ENCODE measurements at regions not wholly inside any gene's neighbourhood (a gene's known extent, or its start where the extent isn't known, plus 50 kb on each side); places are given as distances from the start of the nearest gene placed in this dataset.

- DNase-seq = no peak
These were observed 50.2 kb upstream of the LRP8 start for GRCh38 chr1:53378061-53378460.

DNA sequence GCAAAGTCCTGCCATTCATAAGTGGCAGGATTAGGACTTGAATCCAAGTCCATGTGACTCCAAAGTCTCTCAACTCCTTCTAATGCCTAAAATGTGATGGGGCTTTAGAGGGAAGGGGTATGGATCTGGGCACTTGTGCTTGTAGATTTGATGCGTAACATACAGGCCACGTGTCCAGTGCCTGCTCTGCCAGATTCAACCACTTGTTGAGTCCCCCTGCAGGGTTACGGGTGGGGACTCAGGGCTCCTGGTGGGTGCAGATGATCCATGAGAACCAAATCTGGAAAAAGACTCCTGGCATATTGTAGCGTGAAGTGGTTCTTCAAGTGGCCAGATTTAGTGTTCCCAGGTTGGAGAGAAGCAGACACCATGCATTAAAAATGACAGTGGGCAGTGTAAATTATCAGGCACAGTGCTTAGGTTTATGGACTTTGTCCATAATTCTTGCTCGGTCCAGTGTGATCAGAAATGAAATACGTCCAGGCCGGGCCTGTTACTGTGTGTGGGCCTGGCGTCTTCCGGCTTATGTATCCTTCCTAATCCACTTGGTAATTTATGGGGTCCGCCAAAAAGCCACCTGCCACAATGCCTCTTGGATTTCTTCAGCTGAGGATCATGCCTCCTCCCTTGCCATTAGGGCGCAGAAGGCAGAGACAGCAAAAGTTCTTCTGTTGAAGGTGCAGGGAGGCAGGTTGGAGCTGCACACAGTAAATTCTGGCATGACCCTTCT lies 51.2 kb upstream of the LRP8 start:
- DNase-seq = no peak

GRCh38 chr1:53379662-53380002 lies 51.8 kb upstream of the LRP8 start:
- DNase-seq = no peak

GRCh38 chr1:53380296-53380695 lies 52.4 kb upstream of the LRP8 start:
- DNase-seq = no peak

DNA sequence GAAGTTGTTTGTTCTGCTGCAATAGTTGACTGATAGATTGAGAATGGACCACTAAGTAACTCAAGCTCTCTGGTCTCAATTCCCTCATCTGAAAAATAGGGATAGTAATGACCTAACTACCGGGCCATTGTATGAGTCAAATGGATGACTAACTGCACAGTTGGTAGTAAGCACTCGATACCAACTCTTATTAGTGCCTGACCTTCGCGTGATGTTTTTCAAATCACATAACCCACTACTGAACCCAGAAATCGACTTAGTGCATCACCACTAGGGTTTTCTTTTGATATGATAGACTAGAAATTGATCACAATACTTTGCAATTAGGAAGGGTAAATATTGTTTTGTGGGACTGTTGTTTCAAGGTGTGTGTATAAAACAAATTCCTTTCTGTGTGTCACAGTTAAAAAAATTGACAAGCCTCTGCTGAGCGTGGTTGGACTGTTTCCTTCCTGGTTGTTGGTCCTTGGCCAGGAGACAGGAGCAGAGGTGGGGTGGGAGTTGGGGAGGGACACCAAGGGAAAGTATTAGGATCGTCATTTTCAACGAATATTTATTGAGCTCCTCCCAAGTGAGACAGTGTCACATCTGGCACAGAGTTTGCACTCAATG lies 54.0 kb upstream of the LRP8 start:
- DNase-seq = no peak

DNA sequence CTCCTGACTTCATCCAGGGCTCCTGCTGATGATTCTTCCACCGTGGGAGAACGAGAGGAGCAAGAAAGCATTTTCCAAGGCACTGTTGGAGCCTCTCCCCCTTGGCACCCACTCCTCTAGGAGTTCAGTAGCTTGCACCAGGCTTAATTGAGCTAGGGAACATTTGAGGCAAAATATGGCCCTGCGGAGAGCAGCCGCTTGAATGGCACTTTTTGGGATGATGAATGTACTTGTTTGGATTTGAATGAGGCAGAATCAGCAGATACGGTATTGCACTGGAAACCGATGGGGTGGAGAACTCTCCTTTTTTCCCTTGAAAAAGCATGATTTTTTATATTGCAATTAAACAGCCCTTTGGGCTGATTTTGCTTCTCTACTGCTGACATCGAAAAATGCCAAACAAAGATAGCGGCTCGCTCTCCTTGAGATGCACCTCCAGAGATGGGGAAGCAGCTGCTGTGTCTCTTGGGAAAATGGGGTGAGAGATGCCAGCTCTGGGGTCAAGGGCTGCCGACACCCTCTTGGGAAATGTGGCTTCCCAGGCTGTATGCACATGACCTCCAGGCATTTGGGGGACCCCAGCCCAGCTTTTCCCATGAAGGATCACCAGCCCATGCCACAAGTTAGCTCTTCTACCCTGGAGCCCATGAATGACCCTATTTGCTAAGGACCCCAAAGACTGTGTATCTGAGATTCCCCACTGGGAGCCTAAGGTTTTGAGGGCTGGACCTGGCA lies 55.4 kb upstream of the LRP8 start:
- no peak for DNase-seq

DNA sequence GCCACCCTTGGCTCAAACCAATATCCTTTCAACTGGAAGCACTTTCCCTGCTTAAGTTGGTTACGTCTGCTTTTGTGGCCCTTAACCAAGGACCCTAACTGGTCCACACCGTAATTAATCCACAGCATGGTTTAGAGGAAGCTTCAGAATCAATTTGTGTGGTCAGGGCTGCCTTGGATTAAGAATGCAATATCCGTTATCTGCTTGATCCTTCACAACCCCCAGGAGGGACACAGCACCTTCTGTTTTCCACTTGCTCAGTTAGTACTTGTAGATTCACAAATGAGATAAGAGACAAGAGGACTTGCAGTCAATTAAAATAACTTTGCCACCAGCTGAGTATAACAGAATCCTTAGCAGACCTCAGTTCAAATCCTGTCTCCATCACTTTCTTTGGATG lies 56.9 kb upstream of the LRP8 start:
- no peak for DNase-seq

DNA sequence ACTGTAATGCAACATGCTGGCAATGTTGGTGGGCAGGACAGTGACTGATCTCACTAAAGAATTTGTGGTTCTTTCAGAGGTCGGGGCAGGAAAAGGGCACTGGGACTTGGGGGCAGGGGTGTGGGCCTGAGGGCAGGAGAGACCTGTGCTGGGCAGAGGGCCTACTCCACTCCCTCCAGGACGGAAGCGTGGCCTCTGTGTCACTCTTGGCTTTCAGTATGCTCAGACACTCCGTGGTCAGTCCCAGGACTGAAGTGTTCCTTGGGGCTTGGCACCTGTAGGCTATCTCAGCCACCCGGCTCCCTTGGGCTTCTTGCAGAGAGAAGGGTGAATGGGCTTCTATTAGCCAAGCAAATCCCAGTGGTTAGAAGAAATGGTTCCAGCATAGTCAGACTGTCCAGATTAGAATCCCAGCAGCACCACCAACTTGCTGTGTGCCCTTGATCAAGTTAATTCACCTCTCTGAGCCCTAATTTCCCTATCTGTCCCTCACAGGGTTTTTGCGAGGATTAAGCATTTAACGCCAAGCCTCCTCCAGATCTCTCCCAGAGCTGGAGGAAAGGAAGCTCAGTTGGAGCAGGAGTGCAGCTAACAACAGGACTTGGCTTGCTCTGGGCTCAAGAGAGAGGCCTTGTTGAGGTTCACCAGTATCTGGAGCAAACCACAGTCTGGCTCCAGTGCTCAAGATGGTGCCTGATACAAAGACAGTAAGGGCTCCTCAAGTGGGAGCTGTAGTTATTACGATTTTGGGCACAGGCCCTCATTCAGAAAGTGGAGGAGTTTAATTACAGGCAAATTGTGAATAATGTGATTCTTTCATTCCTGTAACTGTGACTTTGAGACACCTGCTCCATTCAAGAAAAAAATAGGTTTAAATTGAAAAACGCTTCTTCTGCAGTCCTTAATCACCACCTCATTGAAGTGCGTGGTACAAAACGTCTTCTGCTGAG lies 57.7 kb upstream of the LRP8 start:
- no peak for DNase-seq

DNA sequence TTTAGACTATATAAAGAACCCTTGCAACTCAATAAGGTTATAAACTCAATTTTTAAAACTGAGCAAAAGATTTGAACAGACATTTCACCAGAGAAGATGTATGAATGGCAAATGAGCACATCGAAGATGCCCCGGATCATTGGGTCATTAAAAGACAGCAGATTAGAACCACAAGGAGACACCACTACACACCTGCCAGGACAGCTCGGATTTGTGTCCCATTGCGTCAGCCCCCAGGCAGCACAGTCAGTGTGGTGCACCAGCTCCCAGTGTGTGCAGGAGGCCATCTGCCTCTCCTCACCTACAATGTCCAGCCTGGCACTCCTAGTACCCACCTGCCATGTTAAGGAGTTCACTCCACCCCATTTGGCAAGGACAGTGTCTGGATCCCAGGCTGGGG lies 61.1 kb upstream of the LRP8 start:
- DNase-seq = no peak

- no peak for DNase-seq
These were observed 62.4 kb upstream of the LRP8 start for GRCh38 chr1:53390261-53390660.

DNA sequence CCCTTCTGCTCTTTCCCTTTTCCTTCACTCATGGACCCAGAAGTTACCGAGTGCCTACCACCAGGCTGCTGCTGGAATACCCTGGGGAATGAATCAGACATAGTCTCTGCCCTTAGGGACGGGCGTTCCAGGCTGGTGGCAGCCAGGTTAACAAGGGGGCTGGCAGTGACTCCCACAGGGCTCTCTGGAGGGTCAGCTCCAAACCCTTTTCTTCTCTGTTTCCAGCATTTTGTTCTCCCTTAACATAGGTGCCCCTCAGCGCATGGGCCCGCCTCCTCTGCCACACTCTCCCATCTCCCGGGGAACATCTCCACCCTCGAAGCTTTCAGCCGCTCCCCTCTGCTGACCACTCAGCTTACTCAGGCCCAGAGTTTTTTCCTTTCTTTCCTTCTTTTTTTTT lies 62.9 kb upstream of the LRP8 start:
- DNase-seq = no peak

DNA sequence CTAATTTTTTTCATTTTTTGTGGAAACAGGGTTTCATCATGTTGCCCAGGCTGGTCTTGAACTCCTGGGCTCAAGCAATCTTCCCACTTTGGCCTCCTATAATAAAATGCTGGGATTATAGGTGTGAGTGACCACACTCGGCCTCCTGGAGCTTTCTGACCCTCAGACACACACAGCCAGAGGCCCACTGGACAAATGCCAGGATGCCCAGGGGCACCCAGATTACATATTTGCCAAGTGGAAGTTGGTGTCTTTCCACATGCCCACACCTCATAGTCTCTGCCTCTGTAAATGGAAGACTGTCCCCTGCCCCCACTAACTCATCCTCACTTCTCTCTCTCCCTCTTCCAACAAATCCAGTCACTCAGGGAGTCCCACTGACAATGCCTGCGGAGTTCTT lies 63.4 kb upstream of the LRP8 start:
- DNase-seq = no peak

DNA sequence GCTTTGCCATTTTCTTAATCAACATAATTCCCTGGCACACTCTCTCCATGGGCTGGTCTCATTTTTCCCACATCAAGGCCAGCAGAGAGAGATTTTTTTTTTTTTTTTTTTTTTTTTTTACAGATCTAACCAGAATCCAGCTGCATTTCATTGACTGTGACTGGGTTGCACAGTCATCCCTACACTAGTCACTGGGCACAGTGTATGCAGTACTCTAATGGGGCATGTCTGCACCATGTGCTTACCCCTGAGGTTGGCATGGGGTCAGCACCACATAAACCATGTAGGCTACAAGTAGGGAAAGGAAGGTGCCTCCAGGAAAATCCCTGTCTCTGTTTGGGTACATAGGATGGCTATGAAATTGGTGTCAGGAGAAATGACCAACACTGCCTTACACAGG lies 64.1 kb upstream of the LRP8 start:
- DNase-seq = no peak

GRCh38 chr1:53392460-53392859 lies 64.6 kb upstream of the LRP8 start:
- no peak for DNase-seq

DNA sequence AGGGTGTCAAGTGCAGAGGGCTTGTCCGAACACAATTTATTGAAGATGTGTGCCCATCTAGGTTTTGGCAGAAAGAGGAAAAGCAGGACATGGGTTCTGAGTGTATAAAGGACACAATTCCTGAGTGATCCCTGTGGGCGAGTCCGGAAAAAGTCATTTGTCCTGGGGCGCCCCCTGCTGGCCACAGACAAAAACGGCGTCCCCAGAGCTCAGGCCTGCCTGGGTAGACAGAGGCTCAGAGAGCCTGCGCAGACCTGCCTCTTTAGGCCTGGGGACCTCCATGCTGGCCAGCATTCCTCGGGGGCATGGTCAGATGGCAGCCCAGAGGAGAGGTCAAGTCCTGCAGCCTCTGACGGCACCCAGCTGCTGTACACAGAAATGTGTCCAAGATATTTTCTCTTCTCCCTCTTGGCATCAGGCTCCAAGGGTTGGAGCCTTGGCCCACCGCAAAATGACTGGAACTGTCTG lies 65.5 kb upstream of the LRP8 start:
- DNase-seq = peak; percentile 73

DNA sequence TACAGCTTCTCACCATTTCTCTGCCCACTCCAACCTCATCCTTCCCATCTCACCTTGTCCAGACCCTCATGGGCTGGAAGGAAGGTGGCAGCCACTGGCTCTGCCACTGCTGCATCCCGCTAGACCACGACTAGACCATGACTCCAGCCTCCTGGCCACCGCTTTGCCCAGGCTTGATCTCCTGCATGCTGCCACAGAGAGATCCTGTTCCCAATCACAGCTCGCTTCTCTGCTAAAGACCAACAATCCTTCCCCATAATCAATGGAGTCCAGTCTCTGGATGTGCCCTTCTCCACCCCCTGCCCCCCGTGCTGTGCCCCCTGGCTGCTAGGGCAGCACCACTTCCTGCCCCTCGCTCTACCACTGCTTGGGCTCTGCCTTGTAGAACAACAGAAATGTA lies 64.9 kb upstream of the DMRTB1 start:
- no peak for DNase-seq

- no peak for DNase-seq
These were observed 63.5 kb upstream of the DMRTB1 start for GRCh38 chr1:53395671-53396215.

- DNase-seq = no peak
These were observed 62.5 kb upstream of the DMRTB1 start for GRCh38 chr1:53396573-53397268.

- DNase-seq = no peak
These were observed 61.1 kb upstream of the DMRTB1 start for GRCh38 chr1:53398091-53398490.

DNA sequence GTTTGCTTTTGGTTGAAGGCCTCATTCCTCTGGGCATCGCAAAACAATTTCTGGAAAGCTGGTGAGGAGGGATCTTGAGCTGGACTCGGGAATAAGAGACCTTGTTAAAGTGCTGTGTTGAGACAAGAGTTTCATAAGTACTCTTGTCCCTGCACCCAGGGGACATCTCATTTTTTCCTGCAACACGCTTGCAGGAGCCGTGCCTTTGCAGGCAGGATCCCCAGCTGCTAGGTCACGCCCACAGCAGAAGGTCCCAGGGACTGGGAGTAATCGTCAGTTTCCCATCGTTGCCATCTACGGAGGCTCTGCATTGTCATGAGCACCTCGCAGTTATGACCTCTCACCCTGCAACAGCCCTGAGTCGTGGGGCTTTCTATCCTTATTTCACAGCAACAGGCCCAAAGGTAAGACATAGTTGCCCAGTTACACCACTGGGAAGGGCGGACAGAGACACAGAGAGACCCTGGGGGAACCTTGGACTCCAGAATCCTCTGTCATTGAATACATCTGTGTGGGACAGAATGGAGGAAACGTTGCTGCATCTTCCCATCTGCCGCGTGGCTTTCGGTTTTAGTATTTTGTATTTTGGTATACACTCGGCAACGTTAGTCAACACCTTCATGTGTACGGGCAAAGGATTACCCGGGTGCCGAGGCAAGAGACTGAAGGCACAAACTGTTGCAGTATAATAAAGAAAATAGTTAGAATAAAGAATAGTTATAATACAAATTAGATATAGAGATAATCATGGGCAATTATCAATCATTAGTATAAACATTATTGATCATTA lies 60.4 kb upstream of the DMRTB1 start:
- no peak for DNase-seq
